Transverse colon (tissue), 4 donors: ENCODE measurements at regions not wholly inside any gene's neighbourhood (a gene's known extent, or its start where the extent isn't known, plus 50 kb on each side); places are given as distances from the start of the nearest gene placed in this dataset.

Experiments
- DNase-seq: peaks from one replicate; pipeline ENCODE4 v3.0.0-alpha.2; 2019
- H3K27ac ChIP-seq, 4 donors: fragments of 200-600 bp; sonication (generic); 2 replicates each; pipeline ENCODE4 v1.5.1; 2016 to 2018; ENCODE audit warnings: inconsistent platforms in 4 of 4
- H3K27me3 ChIP-seq: fragments of 200-600 bp; sonication (generic); 2 replicates; pipeline ENCODE4 v1.5.1; 2017; ENCODE audit warnings: inconsistent platforms
- H3K36me3 ChIP-seq, 4 donors: fragments of 200-600 bp; sonication (generic); 2 replicates each; pipeline ENCODE4 v1.5.1; 2017 to 2019; ENCODE audit warnings: inconsistent platforms in 4 of 4
- H3K4me1 ChIP-seq, 4 donors: fragments of 200-600 bp; sonication (generic); 2 replicates each; pipeline ENCODE4 v1.5.1; 2017 to 2020; ENCODE audit warnings: inconsistent platforms in 4 of 4
- H3K4me3 ChIP-seq, 4 donors: fragments of 200-600 bp; sonication (generic); 1 replicate in 1 of 4; 2 replicates in 3 of 4; pipeline versions ENCODE4 v1.5.1 to v1.6.1; 2017 to 2019; ENCODE audit warnings: inconsistent platforms in 4 of 4
- H3K9me3 ChIP-seq, 2 donors: fragments of 200-600 bp; sonication (generic); 2 replicates each; pipeline ENCODE4 v1.5.1; 2017 to 2019; ENCODE audit warnings: inconsistent platforms in 2 of 2
- CTCF ChIP-seq, 5 experiments: fragments of 200-600 bp in 3 of 5; fragments of 450-650 bp in 2 of 5; sonication (generic) in 3 of 5; IDR thresholded peaks; 1 replicate in 2 of 5; 2 replicates in 3 of 5; pipeline ENCODE4 v1.5.1; 2016 to 2017; ENCODE audit warnings: antibody characterized with exemption in 5 of 5, inconsistent platforms in 3 of 5, mild to moderate bottlenecking in 2 of 5, moderate library complexity in 1 of 5
- EP300 ChIP-seq: sonication (generic); formaldehyde crosslinking; IDR thresholded peaks from one replicate; pipeline ENCODE4 v1.6.1; 2017; ENCODE audit warnings: antibody characterized with exemption, low read depth
- POLR2A ChIP-seq: fragments of 450-650 bp; IDR thresholded peaks from one replicate; pipeline ENCODE4 v1.6.1; 2016; ENCODE audit warnings: antibody characterized with exemption, mild to moderate bottlenecking, moderate library complexity
- POLR2AphosphoS5 ChIP-seq, 3 donors: sonication (generic); formaldehyde crosslinking; IDR thresholded peaks; one replicate each; pipeline ENCODE4 v1.6.1; 2016; ENCODE audit warnings: antibody characterized with exemption in 3 of 3
- WGBS, 2 donors: methylation state at CpG; one replicate each; pipeline ENCODE4 v1.1.5; 2018; ENCODE audit warnings: low coverage in 1 of 2; 5-methylcytosine and 5-hydroxymethylcytosine counted together
- in situ Hi-C, 4 donors: fragments of 200-750 bp; cut with MboI; loops; one replicate each; pipeline versions ENCODE4 v1.15.0 to v1.15.1; 2017; ENCODE audit warnings: low sequenced_read_pairs in 3 of 4, low pct_ligation_motif_present in 1 of 4, low pct_unique_long_range_greater_than_20kb in 1 of 4
- intact Hi-C: fragments of 100-400 bp; cut with DNase I; formaldehyde crosslinking; loops from one replicate; pipeline ENCODE4 v1.15.1; 2023; ENCODE audit warnings: low total_unique reads

DNA sequence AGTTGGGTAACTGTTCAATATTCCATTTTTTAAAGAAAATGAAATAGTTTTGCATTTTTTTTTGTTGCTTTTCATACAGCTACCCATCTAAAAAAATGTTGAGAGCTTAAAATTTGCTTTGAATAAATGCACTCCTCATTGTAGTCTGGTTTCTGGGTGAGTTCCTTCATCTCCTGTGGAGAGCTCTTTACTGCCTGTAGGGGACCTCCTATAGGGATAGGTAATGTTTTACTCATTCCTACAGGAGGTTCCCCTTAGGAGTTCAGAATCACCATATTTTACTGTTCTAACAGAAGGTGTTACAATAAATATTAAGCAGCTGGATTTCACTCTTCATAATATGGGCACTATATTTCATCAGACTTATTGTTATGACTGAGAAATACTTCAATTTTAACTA lies 947.3 kb upstream of the CRIM1 start:
- DNase-seq, result no peak
- Histone ChIP-seq H3K4me1 (no peaks in the 10 kb centered on the region), H3K4me3 (no peak overlapping the region), H3K27ac (no peak overlapping the region), H3K36me3 (no peaks in the 10 kb centered on the region), H3K27me3 (no peaks in the 10 kb centered on the region), H3K9me3 (no peaks in the 10 kb centered on the region)
- intact Hi-C loops, result no loop called here
- TF ChIP-seq CTCF (IDR thresholded peaks at IDR 0.05), result no peak
- TF ChIP-seq POLR2AphosphoS5 (IDR thresholded peaks at IDR 0.05), result no peak
- in situ Hi-C loops, result loop anchor here in 2 of 4 donors (25.0 kb wide), 1 partner anchor 1321 kb away; no protein-coding TSS in a partner anchor

DNA sequence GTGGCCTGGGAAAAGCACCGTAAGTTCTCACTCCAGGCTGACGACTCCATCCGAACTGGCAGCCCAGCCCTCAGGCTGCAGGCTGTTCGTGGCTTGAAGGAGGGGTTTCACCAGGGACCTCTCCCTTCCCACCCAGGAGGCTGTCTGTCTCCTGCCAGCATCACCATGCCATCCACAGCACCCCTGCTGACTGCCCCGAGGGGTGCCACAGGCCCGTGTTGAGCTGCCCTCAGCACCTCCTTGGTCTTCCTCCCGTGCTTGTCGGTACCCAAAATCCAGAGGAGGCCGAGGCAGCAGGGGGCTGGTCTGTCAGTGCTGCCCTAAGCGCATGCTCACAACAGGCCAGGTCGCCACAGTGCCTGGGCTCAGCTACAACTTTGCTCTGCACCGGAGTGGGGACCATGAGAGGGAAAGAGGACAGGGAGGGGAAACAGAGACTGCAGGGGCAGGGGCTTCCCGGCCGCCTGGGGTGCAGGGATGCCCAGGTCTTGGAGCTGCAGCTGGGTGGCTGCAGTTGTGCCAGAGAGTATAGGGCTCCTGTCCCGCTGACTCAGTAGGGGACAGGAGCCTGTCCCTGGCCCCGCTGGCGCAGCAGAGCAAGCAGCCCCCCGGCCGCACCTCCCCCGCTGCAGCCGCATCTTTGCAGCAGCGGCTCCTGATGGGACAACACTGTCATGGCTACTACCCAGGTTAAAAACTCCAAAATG lies 963.7 kb upstream of the CRIM1 start:
- Histone ChIP-seq H3K27me3 (no peaks in the 10 kb centered on the region), H3K36me3 (no peaks in the 10 kb centered on the region), H3K27ac (no peak overlapping the region), H3K4me3 (no peak overlapping the region), H3K9me3 (no peaks in the 10 kb centered on the region), H3K4me1 (no peaks in the 10 kb centered on the region)
- in situ Hi-C loops, result no loop called here
- TF ChIP-seq POLR2A, result no peak
- no peak for TF ChIP-seq EP300
- no peak for TF ChIP-seq CTCF (IDR thresholded peaks at IDR 0.05)
- no peak for TF ChIP-seq POLR2AphosphoS5 (IDR thresholded peaks at IDR 0.05)
- 94 to 98% methylated on average over 7 to 22 of the region's 22 CpGs for WGBS, 2 donors
- no peak for DNase-seq
- intact Hi-C loops, result no loop called here

- no peaks in the 10 kb centered on the region for H3K4me1 ChIP-seq
- TF ChIP-seq CTCF (IDR thresholded peaks at IDR 0.05), result no peak
- TF ChIP-seq POLR2A, result no peak
- TF ChIP-seq EP300, result no peak
- TF ChIP-seq POLR2AphosphoS5 (IDR thresholded peaks at IDR 0.05), result no peak
- no peaks in the 10 kb centered on the region for H3K27me3 ChIP-seq
- H3K36me3 ChIP-seq, result no peaks in the 10 kb centered on the region
- no peaks in the 10 kb centered on the region for H3K9me3 ChIP-seq
- no peak for DNase-seq
- H3K27ac ChIP-seq, result no peak overlapping the region
- WGBS, 2 donors, result 33 to 38% methylated on average over 1 of the region's 1 CpG
- in situ Hi-C loops, result no loop called here
- intact Hi-C loops, result no loop called here
- no peak overlapping the region for H3K4me3 ChIP-seq
Measured at GRCh38 chr2:35378791-35379190, 976.8 kb upstream of the CRIM1 start.

DNA sequence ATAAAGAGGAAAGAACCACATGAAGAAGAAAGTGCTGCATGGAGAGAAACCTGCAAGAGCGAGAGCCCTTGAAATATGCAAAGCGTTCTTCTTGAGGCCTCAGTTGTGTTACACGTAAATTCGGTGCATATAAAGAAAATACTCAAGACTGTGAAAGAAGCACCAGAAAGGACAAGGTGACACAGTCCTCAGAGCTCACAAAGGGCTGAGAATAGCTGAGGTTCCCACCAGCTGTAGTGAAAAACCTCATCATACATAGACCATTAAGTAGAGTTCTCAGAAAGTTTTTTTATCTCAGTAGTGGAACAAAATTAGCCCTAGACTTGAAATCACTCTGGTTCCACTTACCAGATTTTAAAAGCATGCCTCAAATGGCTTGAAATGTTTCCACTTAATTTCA lies 980.7 kb upstream of the CRIM1 start:
- Histone ChIP-seq H3K36me3 (no peaks in the 10 kb centered on the region), H3K27ac (no peak overlapping the region), H3K4me3 (no peak overlapping the region), H3K27me3 (no peaks in the 10 kb centered on the region), H3K4me1 (no peaks in the 10 kb centered on the region), H3K9me3 (no peaks in the 10 kb centered on the region)
- intact Hi-C loops (no loop called here), in situ Hi-C loops (no loop called here)
- WGBS, 2 donors, result 84 to 95% methylated on average over 4 of the region's 4 CpGs
- TF ChIP-seq POLR2A, result no peak
- TF ChIP-seq CTCF (IDR thresholded peaks at IDR 0.05), result no peak
- TF ChIP-seq POLR2AphosphoS5 (IDR thresholded peaks at IDR 0.05), result no peak
- no peak for TF ChIP-seq EP300
- no peak for DNase-seq
